ENCODE measurements at regions not wholly inside any gene's neighbourhood (a gene's known extent, or its start where the extent isn't known, plus 50 kb on each side); places are given as distances from the start of the nearest gene placed in this dataset.

GRCh38 chr11:71071736-71072509 lies 180.5 kb downstream of the SHANK2 start:
- H3K27ac ChIP-seq: no peak overlapping the region
- H3K4me3 ChIP-seq: no peak overlapping the region
- CTCF ChIA-PET: no interaction called here
- no peak for FAIRE-seq
- no peak overlapping the region for H3K4me2 ChIP-seq
- WGBS (ENCODE audit: missing lambda C conversion rate): 91% methylated on average over 11 of the region's 15 CpGs
- ATAC-seq: no peak
- DNase-seq (ENCODE audit: low read depth in 1 of 2, low spot score in 1 of 2): no peak
- H3K9me3 ChIP-seq: no peaks in the 10 kb centered on the region
- peaks cover 5% of the 10 kb centered on the region; the same call in 1 of the 3 replicates for H3K4me1 ChIP-seq
- TF ChIP-seq, protein P1, sequence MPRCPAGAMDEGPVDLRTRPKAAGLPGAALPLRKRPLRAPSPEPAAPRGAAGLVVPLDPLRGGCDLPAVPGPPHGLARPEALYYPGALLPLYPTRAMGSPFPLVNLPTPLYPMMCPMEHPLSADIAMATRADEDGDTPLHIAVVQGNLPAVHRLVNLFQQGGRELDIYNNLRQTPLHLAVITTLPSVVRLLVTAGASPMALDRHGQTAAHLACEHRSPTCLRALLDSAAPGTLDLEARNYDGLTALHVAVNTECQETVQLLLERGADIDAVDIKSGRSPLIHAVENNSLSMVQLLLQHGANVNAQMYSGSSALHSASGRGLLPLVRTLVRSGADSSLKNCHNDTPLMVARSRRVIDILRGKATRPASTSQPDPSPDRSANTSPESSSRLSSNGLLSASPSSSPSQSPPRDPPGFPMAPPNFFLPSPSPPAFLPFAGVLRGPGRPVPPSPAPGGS (IDR thresholded peaks at IDR 0.05): no peak
- no peak for TF ChIP-seq TP53 (CRISPR knock-in tag; IDR thresholded peaks at IDR 0.05)
- no peak for TF ChIP-seq ZSCAN20 (CRISPR knock-in tag; IDR thresholded peaks at IDR 0.05)
- TF ChIP-seq RARB (CRISPR knock-in tag; IDR thresholded peaks at IDR 0.05): no peak
- no peak for TF ChIP-seq FOSB (CRISPR knock-in tag; IDR thresholded peaks at IDR 0.05)
- no peak for TF ChIP-seq POLR2A (IDR thresholded peaks at IDR 0.05; ENCODE audit: low read length)
- no peak for TF ChIP-seq MAFK (IDR thresholded peaks at IDR 0.05; ENCODE audit: partially characterized antibody)
- no peak for TF ChIP-seq CBX8 (IDR thresholded peaks at IDR 0.05)
- no peak for TF ChIP-seq HOXA7 (CRISPR knock-in tag; IDR thresholded peaks at IDR 0.05)
- no peak for TF ChIP-seq EP300 (IDR thresholded peaks at IDR 0.05)
- POLR2A ChIA-PET: no interaction called here

DNA sequence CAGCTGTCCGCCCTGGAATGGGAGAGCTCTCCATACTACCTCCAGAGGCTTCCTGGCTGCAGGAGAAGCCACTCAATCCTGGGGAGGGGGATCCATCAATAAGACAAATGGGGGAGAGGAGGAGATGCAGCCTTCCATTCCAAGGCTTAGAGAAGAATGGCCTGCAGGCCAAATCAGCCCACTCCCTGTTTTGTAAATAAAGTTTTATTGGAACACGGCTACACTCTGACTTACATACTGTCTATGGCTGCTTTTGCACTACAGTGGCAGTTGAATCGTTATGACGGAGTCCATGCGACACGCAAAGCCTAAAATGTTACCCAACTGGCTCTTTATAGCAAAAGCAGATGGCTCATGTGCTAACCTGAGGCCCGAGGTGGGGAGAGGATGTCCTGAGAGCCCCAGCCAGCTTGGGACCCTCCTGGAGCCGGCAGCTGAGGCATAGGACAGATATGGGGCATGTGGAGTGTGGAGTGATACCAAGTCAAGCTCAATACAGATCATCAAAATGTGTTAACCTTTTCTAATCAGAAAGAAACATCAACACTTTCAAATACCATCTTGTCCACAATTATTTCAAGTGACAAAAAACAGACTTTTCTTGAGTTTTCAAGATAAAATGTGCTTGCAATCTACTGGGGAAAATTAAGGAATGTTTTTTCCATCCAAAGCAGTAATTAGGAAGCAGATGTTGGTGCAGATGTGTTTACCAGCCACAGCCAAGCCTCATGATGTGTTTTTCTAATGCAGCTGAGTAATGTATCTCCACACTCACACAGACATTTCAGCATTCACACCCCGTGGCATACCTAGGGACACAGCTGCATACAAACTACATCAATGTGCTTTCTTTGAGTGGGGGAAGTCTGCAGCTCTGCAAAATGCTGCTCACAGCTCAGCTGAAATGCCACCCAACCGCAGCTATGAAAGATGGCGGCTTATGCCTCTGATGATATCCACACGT lies 181.6 kb downstream of the SHANK2 start:
- H3K4me3 ChIP-seq: no peak overlapping the region
- TF ChIP-seq HOXA7 (CRISPR knock-in tag; IDR thresholded peaks at IDR 0.05): no peak
- TF ChIP-seq KDM1A (IDR thresholded peaks at IDR 0.05; ENCODE audit: low read depth): no peak
- no peak for TF ChIP-seq EHF (CRISPR knock-in tag; IDR thresholded peaks at IDR 0.05)
- no peak for TF ChIP-seq ZNF302 (CRISPR knock-in tag; IDR thresholded peaks at IDR 0.05)
- TF ChIP-seq ZC3H11A (IDR thresholded peaks at IDR 0.05): no peak
- TF ChIP-seq MAFK (IDR thresholded peaks at IDR 0.05; ENCODE audit: partially characterized antibody): no peak
- TF ChIP-seq EP300 (IDR thresholded peaks at IDR 0.05): no peak
- no peak for TF ChIP-seq MAZ (IDR thresholded peaks at IDR 0.05; ENCODE audit: borderline replicate concordance, low read depth, low read length)
- TF ChIP-seq, protein P2, sequence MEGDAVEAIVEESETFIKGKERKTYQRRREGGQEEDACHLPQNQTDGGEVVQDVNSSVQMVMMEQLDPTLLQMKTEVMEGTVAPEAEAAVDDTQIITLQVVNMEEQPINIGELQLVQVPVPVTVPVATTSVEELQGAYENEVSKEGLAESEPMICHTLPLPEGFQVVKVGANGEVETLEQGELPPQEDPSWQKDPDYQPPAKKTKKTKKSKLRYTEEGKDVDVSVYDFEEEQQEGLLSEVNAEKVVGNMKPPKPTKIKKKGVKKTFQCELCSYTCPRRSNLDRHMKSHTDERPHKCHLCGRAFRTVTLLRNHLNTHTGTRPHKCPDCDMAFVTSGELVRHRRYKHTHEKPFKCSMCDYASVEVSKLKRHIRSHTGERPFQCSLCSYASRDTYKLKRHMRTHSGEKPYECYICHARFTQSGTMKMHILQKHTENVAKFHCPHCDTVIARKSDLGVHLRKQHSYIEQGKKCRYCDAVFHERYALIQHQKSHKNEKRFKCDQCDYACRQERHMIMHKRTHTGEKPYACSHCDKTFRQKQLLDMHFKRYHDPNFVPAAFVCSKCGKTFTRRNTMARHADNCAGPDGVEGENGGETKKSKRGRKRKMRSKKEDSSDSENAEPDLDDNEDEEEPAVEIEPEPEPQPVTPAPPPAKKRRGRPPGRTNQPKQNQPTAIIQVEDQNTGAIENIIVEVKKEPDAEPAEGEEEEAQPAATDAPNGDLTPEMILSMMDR (IDR thresholded peaks at IDR 0.05): no peak
- TF ChIP-seq HEYL (CRISPR knock-in tag; IDR thresholded peaks at IDR 0.05): no peak
- H3K9me3 ChIP-seq: no peaks in the 10 kb centered on the region
- H3K4me2 ChIP-seq: no peak overlapping the region
- POLR2A ChIA-PET: no interaction called here
- no peak overlapping the region for H3K27ac ChIP-seq
- WGBS (ENCODE audit: missing lambda C conversion rate): 83% methylated on average over 12 of the region's 12 CpGs
- CTCF ChIA-PET: interaction anchor here (1.0 to 1.1 kb wide), 2 partner anchors 9 to 181 kb away, joined by 3 to 4 read pairs; no protein-coding TSS in a partner anchor
- H3K4me1 ChIP-seq: peaks cover 6% of the 10 kb centered on the region
- FAIRE-seq (no peak), DNase-seq (ENCODE audit: low read depth in 1 of 2, low spot score in 1 of 2) (no peak), ATAC-seq (no peak)

DNA sequence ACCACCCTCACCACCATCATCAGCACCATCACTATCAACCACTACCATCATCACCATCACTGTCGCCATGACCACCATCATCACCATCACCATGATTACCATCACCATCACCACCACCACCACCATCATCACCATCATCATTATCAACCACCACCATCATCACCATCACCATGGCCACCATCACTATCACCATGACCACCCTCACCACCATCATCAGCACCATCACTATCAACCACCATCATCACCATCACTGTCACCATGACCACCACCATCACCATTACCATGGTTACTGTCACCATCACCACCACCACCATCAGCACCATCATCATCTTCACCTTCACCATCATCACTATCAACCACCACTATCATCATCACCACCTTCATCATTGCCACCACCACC lies 183.4 kb downstream of the SHANK2 start:
- no peak overlapping the region for H3K27ac ChIP-seq
- no peak for ATAC-seq
- 96% methylated on average over 1 of the region's 1 CpG for WGBS (ENCODE audit: missing lambda C conversion rate)
- no peak for DNase-seq (ENCODE audit: low read depth in 1 of 2, low spot score in 1 of 2)
- no peak overlapping the region for H3K4me2 ChIP-seq
- no peaks in the 10 kb centered on the region for H3K9me3 ChIP-seq
- CTCF ChIA-PET: no interaction called here
- FAIRE-seq: no peak
- POLR2A ChIA-PET: no interaction called here
- no peak overlapping the region for H3K4me3 ChIP-seq
- H3K4me1 ChIP-seq: peaks cover 6% of the 10 kb centered on the region; the same call in 2 of the 3 replicates
- TF ChIP-seq REST (IDR thresholded peaks at IDR 0.05) (no peak), KDM1A (IDR thresholded peaks at IDR 0.05; ENCODE audit: low read depth) (no peak), ZSCAN20 (CRISPR knock-in tag; IDR thresholded peaks at IDR 0.05) (no peak), HOXB13 (CRISPR knock-in tag; IDR thresholded peaks at IDR 0.05; ENCODE audit: low read depth) (no peak), RARB (CRISPR knock-in tag; IDR thresholded peaks at IDR 0.05) (no peak), KDM5A (IDR thresholded peaks at IDR 0.05) (no peak), ESRRA (IDR thresholded peaks at IDR 0.05; ENCODE audit: borderline replicate concordance, low read length) (no peak), MAFK (IDR thresholded peaks at IDR 0.05; ENCODE audit: partially characterized antibody) (no peak), CBX8 (IDR thresholded peaks at IDR 0.05) (no peak), RFX5 (IDR thresholded peaks at IDR 0.05) (no peak), SREBF2 (IDR thresholded peaks at IDR 0.05) (no peak)
- TF ChIP-seq, protein P1 (IDR thresholded peaks at IDR 0.05): no peak

Measured in A549 (cell line).